Karpas-422 (cell line): ENCODE measurements at regions not wholly inside any gene's neighbourhood (a gene's known extent, or its start where the extent isn't known, plus 50 kb on each side); places are given as distances from the start of the nearest gene placed in this dataset.
A peak's percentile ranks its signal among the peaks of the same experiment; 100 is the strongest.

Source experiments
- DNase-seq: peaks from one replicate; pipeline ENCODE4 v3.0.0-alpha.2; 2015
- H2AFZ ChIP-seq: fragments of 200-600 bp; sonication (generic); 2 replicates; pipeline ENCODE4 v1.6.1; 2014; ENCODE audit warnings: antibody characterized with exemption, low read length, mixed read lengths
- H3K27ac ChIP-seq: fragments of 200-600 bp; sonication (generic); 2 replicates; pipeline ENCODE4 v1.5.1; 2014; ENCODE audit warnings: mild to moderate bottlenecking, low read length, moderate library complexity
- H3K27me3 ChIP-seq: fragments of 200-600 bp; sonication (generic); 2 replicates; pipeline ENCODE4 v1.6.1; 2014; ENCODE audit warnings: low read length, mixed read lengths
- H3K36me3 ChIP-seq: fragments of 200-600 bp; sonication (generic); 2 replicates; pipeline ENCODE4 v1.6.1; 2014; ENCODE audit warnings: low read length, mixed read lengths; ENCODE audit not compliant: insufficient read depth
- H3K4me1 ChIP-seq: fragments of 200-600 bp; sonication (generic); 2 replicates; pipeline ENCODE4 v1.6.1; 2014; ENCODE audit warnings: mild to moderate bottlenecking, low read length, mixed read lengths
- H3K4me2 ChIP-seq: fragments of 200-600 bp; sonication (generic); 2 replicates; pipeline ENCODE4 v1.6.1; 2014; ENCODE audit warnings: low read length, low read depth, mild to moderate bottlenecking; ENCODE audit not compliant: poor library complexity, severe bottlenecking
- H3K4me3 ChIP-seq: fragments of 200-600 bp; sonication (generic); 2 replicates; pipeline ENCODE4 v1.5.1; 2014; ENCODE audit warnings: mild to moderate bottlenecking, antibody characterized with exemption, low read length, mixed read lengths
- H3K79me2 ChIP-seq: fragments of 200-600 bp; sonication (generic); 2 replicates; pipeline ENCODE4 v1.6.1; 2014; ENCODE audit warnings: mild to moderate bottlenecking, low read length, mixed read lengths
- H3K9ac ChIP-seq: fragments of 200-600 bp; sonication (generic); 2 replicates; pipeline ENCODE4 v1.6.0; 2014; ENCODE audit warnings: low read length
- H3K9me2 ChIP-seq: fragments of 200-600 bp; sonication (generic), shearing (Covaris generic); replicated peaks from 2 replicates; pipeline ENCODE4 v1.6.0; 2014; ENCODE audit warnings: mild to moderate bottlenecking, low read length, moderate library complexity; ENCODE audit not compliant: insufficient read depth
- H3K9me3 ChIP-seq: fragments of 300-700, 200-600 bp; sonication (generic); 2 replicates; pipeline ENCODE4 v1.6.1; 2014; ENCODE audit warnings: low read length, mixed read lengths
- H4K20me1 ChIP-seq: fragments of 200-600 bp; sonication (generic); 2 replicates; pipeline ENCODE4 v1.6.1; 2014; ENCODE audit warnings: mild to moderate bottlenecking, antibody characterized with exemption, low read length, low read depth; ENCODE audit not compliant: insufficient read depth

DNA sequence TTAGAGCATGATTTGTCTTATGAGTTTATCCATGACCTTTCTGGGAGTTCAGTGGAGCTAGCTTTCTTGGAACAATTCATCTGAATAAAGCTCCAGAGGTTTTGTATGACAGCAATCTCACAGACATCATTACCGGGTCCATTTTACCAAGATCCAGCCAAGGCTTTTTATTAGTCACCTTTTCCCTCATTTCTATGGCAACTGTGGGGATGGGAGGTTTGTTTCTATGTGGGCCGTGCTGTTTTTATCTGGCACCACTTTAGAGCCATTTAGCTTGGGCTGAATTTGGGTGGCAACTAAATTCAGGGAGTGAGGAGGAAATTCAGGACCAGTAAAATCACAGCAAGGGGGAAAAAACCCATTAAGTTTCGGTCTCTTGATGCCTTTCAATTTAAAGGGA, 245.7 kb downstream of the NSG2 start:
- Histone ChIP-seq H3K4me2 (no peak overlapping the region), H3K4me1 (no peaks in the 10 kb centered on the region), H3K9ac (no peak overlapping the region), H2AFZ (no peak overlapping the region; the same call in 1 of the 2 replicates), H3K79me2 (no peaks in the 10 kb centered on the region), H3K27ac (no peak overlapping the region), H4K20me1 (no peaks in the 10 kb centered on the region), H3K9me3 (no peaks in the 10 kb centered on the region), H3K27me3 (no peaks in the 10 kb centered on the region), H3K4me3 (no peak overlapping the region), H3K36me3 (no peaks in the 10 kb centered on the region), H3K9me2 (no peaks in the 10 kb centered on the region)
- DNase-seq, result no peak

- Histone ChIP-seq H3K9me2 (no peaks in the 10 kb centered on the region), H4K20me1 (no peaks in the 10 kb centered on the region)
Measured at GRCh38 chr5:174292348-174292747, 246.8 kb downstream of the NSG2 start.

GRCh38 chr5:174293006-174293405, 247.5 kb downstream of the NSG2 start:
- Histone ChIP-seq H3K27ac (no peak overlapping the region), H3K9ac (no peak overlapping the region), H3K9me3 (no peaks in the 10 kb centered on the region), H3K4me1 (no peaks in the 10 kb centered on the region), H2AFZ (0 out of 2 replicates have a peak overlapping the region, but pooled peaks have one; percentile 74), H3K36me3 (no peaks in the 10 kb centered on the region), H3K79me2 (no peaks in the 10 kb centered on the region), H3K4me2 (peak overlapping the region; percentile 19), H3K27me3 (no peaks in the 10 kb centered on the region), H3K9me2 (no peaks in the 10 kb centered on the region), H4K20me1 (no peaks in the 10 kb centered on the region), H3K4me3 (no peak overlapping the region)
- no peak for DNase-seq

More at GRCh38 chr5:174292348-174292747, 246.8 kb downstream of the NSG2 start:
- H3K9ac ChIP-seq, result no peak overlapping the region
- H3K27ac ChIP-seq, result no peak overlapping the region
- H3K9me3 ChIP-seq, result no peaks in the 10 kb centered on the region
- no peaks in the 10 kb centered on the region for H3K27me3 ChIP-seq
- H3K4me2 ChIP-seq, result peak overlapping the region; percentile 19
- no peak overlapping the region for H3K4me3 ChIP-seq
- no peaks in the 10 kb centered on the region for H3K4me1 ChIP-seq
- peak overlapping the region; percentile 74; the same call in 1 of the 2 replicates for H2AFZ ChIP-seq
- peak; percentile 62 for DNase-seq
- H3K36me3 ChIP-seq, result no peaks in the 10 kb centered on the region
- no peaks in the 10 kb centered on the region for H3K79me2 ChIP-seq

GRCh38 chr5:174293481-174293880, 248.0 kb downstream of the NSG2 start:
- H3K4me1 ChIP-seq, result no peaks in the 10 kb centered on the region
- DNase-seq, result no peak
- no peaks in the 10 kb centered on the region for H3K9me2 ChIP-seq
- no peak overlapping the region for H3K4me3 ChIP-seq
- no peaks in the 10 kb centered on the region for H4K20me1 ChIP-seq
- no peaks in the 10 kb centered on the region for H3K9me3 ChIP-seq
- no peaks in the 10 kb centered on the region for H3K36me3 ChIP-seq
- H3K4me2 ChIP-seq, result no peak overlapping the region
- H3K9ac ChIP-seq, result no peak overlapping the region
- H3K27ac ChIP-seq, result no peak overlapping the region
- H3K27me3 ChIP-seq, result no peaks in the 10 kb centered on the region
- no peak overlapping the region for H2AFZ ChIP-seq
- H3K79me2 ChIP-seq, result no peaks in the 10 kb centered on the region

GRCh38 chr5:174294891-174295620, 249.6 kb downstream of the NSG2 start:
- no peak overlapping the region for H3K27ac ChIP-seq
- DNase-seq, result no peak
- H3K4me2 ChIP-seq, result no peak overlapping the region
- no peaks in the 10 kb centered on the region for H3K79me2 ChIP-seq
- H3K9me2 ChIP-seq, result no peaks in the 10 kb centered on the region
- no peak overlapping the region for H3K4me3 ChIP-seq
- no peaks in the 10 kb centered on the region for H3K4me1 ChIP-seq
- no peak overlapping the region for H3K9ac ChIP-seq
- H3K9me3 ChIP-seq, result no peaks in the 10 kb centered on the region
- H3K27me3 ChIP-seq, result no peaks in the 10 kb centered on the region
- H3K36me3 ChIP-seq, result no peaks in the 10 kb centered on the region
- H2AFZ ChIP-seq, result no peak overlapping the region
- H4K20me1 ChIP-seq, result no peaks in the 10 kb centered on the region

GRCh38 chr5:174295702-174296436, 250.4 kb downstream of the NSG2 start:
- Histone ChIP-seq H3K4me3 (no peak overlapping the region), H3K9me2 (no peaks in the 10 kb centered on the region), H3K9ac (no peak overlapping the region), H3K9me3 (no peaks in the 10 kb centered on the region), H3K79me2 (no peaks in the 10 kb centered on the region), H3K4me2 (no peak overlapping the region), H3K36me3 (no peaks in the 10 kb centered on the region), H3K27me3 (no peaks in the 10 kb centered on the region), H3K4me1 (no peaks in the 10 kb centered on the region), H3K27ac (no peak overlapping the region), H2AFZ (no peak overlapping the region), H4K20me1 (no peaks in the 10 kb centered on the region)
- DNase-seq, result no peak

- no peak overlapping the region for H3K27ac ChIP-seq
- H2AFZ ChIP-seq, result no peak overlapping the region
- H3K36me3 ChIP-seq, result no peaks in the 10 kb centered on the region
- H3K9me3 ChIP-seq, result no peaks in the 10 kb centered on the region
- no peaks in the 10 kb centered on the region for H3K27me3 ChIP-seq
- H3K9ac ChIP-seq, result no peak overlapping the region
- no peaks in the 10 kb centered on the region for H3K79me2 ChIP-seq
- no peaks in the 10 kb centered on the region for H3K9me2 ChIP-seq
- no peak overlapping the region for H3K4me2 ChIP-seq
- no peaks in the 10 kb centered on the region for H3K4me1 ChIP-seq
- no peak for DNase-seq
- H4K20me1 ChIP-seq, result no peaks in the 10 kb centered on the region
- H3K4me3 ChIP-seq, result no peak overlapping the region
Measured at GRCh38 chr5:174300118-174300940, 254.8 kb downstream of the NSG2 start.
